ENCODE measurements at regions not wholly inside any gene's neighbourhood (a gene's known extent, or its start where the extent isn't known, plus 50 kb on each side); places are given as distances from the start of the nearest gene placed in this dataset.

DNA sequence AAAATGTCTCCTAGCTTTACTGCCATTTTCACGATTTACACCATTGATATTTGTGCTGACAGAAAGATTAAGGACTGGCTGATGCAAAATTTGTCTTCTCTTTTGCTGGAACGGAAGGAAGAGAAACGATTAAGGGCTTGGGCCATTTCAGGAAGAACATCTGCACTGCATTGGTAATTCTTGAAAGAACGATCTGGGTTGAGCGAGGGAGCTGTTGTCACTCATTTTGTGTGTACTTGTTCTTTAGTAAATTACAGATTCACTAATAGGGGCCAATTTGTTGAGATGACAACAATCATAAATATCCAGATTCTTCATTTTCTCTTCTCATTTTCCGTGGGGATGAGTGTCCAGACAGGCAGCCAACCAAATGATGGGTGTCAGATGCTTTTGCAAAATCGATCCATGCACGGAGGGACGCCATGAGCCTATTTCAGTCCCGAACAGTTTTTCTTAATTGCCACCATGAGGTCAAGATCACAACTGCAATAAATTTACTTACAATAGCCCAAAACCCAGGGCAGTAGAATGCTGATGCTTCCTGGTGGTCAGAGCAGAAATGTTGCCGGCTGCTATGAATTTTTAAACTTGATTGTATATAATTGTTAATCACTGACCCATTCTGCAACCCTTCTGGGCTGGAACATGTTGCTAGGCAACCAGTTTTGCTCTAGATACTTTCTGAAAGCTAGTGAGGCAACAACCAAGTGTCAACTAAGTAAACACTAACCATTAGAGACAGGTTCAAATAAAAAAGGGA lies 132.4 kb upstream of the TIAM1 start:
- Mint-ChIP-seq H3K4me1 (no peaks in the 10 kb centered on the region), H3K9me3 (peaks cover 13% of the 10 kb centered on the region), H3K27me3 (ENCODE audit: low read depth) (no peaks in the 10 kb centered on the region), H3K36me3 (peaks cover 14% of the 10 kb centered on the region), H3K4me3 (no peak overlapping the region), H3K27ac (no peak overlapping the region)
- no peak for DNase-seq (ENCODE audit: low spot score in 2 of 2, unreplicated experiment in 2 of 2)
- TF ChIP-seq, protein P1, sequence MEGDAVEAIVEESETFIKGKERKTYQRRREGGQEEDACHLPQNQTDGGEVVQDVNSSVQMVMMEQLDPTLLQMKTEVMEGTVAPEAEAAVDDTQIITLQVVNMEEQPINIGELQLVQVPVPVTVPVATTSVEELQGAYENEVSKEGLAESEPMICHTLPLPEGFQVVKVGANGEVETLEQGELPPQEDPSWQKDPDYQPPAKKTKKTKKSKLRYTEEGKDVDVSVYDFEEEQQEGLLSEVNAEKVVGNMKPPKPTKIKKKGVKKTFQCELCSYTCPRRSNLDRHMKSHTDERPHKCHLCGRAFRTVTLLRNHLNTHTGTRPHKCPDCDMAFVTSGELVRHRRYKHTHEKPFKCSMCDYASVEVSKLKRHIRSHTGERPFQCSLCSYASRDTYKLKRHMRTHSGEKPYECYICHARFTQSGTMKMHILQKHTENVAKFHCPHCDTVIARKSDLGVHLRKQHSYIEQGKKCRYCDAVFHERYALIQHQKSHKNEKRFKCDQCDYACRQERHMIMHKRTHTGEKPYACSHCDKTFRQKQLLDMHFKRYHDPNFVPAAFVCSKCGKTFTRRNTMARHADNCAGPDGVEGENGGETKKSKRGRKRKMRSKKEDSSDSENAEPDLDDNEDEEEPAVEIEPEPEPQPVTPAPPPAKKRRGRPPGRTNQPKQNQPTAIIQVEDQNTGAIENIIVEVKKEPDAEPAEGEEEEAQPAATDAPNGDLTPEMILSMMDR (IDR thresholded peaks at IDR 0.05; ENCODE audit: unreplicated experiment) = no peak

DNA sequence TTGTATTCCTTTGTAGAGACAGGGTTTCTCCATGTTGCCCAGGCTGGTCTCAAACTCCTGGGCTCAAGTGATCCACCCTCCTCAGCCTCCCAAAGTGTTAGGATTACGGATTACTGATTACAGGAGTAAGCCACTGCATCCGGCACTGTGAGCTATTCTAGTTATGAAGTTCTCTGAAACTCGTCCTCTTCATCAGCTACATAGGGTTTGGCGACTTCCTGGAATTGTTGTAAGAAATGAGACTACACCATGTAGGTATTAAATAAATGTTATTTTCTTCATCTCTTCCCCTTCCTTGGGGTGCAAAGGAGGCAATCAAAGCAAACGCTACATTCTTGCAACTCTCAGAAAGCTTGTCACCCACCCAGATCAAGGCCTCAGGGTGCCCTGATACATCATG lies 131.2 kb upstream of the TIAM1 start:
- Mint-ChIP-seq H3K36me3 (peaks cover 7% of the 10 kb centered on the region), H3K27ac (no peak overlapping the region), H3K27me3 (ENCODE audit: low read depth) (no peaks in the 10 kb centered on the region), H3K4me1 (no peaks in the 10 kb centered on the region), H3K4me3 (no peak overlapping the region), H3K9me3 (peaks cover 8% of the 10 kb centered on the region)
- DNase-seq (ENCODE audit: low spot score in 2 of 2, unreplicated experiment in 2 of 2) = no peak
- TF ChIP-seq, protein P1 (IDR thresholded peaks at IDR 0.05; ENCODE audit: unreplicated experiment) = no peak

DNA sequence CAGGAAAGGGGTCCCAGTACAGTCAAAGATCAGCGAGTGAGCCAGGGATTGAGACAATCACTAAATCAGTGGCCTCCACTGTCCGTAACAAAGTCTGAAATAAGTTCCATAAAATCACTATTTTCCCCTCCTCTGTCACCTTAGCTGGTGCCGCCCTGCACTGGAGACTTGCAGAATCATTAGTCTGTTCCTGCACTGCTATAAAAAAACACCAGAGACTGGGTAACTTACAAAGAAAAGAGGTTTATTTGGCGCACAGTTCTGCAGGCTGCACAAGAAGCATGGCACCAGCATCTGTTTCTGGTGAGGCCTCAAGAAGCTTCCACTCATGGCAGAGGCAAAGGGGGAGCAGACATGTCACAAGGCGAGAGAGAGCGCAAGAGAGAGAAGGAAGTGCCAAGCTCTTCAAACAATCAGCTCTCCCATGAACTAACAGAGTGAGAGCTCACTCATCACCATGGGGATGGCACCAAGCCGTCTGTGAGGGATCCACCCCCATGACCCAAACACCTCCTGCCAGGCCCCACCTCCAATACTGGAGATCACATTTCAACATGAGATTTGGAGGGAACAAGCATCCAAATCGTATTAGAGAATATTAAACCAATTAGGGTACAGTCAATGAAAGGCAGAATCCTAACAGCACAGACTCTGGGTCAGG lies 129.8 kb upstream of the TIAM1 start:
- DNase-seq (ENCODE audit: low spot score in 2 of 2, unreplicated experiment in 2 of 2) = no peak
- no peaks in the 10 kb centered on the region for H3K27me3 Mint-ChIP-seq (ENCODE audit: low read depth)
- H3K27ac Mint-ChIP-seq = no peak overlapping the region
- peaks cover 8% of the 10 kb centered on the region for H3K9me3 Mint-ChIP-seq
- H3K4me3 Mint-ChIP-seq = no peak overlapping the region
- no peaks in the 10 kb centered on the region for H3K4me1 Mint-ChIP-seq
- peaks cover 7% of the 10 kb centered on the region for H3K36me3 Mint-ChIP-seq
- TF ChIP-seq, protein P1 (IDR thresholded peaks at IDR 0.05; ENCODE audit: unreplicated experiment) = no peak

- Mint-ChIP-seq H3K4me3 (no peak overlapping the region), H3K27ac (no peak overlapping the region), H3K27me3 (ENCODE audit: low read depth) (no peaks in the 10 kb centered on the region), H3K36me3 (peaks cover 7% of the 10 kb centered on the region), H3K9me3 (peaks cover 8% of the 10 kb centered on the region), H3K4me1 (no peaks in the 10 kb centered on the region)
- TF ChIP-seq, protein P1 (IDR thresholded peaks at IDR 0.05; ENCODE audit: unreplicated experiment) = no peak
- DNase-seq (ENCODE audit: low spot score in 2 of 2, unreplicated experiment in 2 of 2) = no peak
Measured at GRCh38 chr21:31471865-31472264, 127.8 kb upstream of the TIAM1 start.

- no peak overlapping the region for H3K27ac Mint-ChIP-seq
- DNase-seq (ENCODE audit: low spot score in 2 of 2, unreplicated experiment in 2 of 2) = no peak
Measured at GRCh38 chr21:31470896-31471694, 127.0 kb upstream of the TIAM1 start.

More at GRCh38 chr21:31470896-31471694, 127.0 kb upstream of the TIAM1 start:
- TF ChIP-seq, protein P1 (IDR thresholded peaks at IDR 0.05; ENCODE audit: unreplicated experiment) = no peak
- no peaks in the 10 kb centered on the region for H3K4me1 Mint-ChIP-seq
- no peak overlapping the region for H3K4me3 Mint-ChIP-seq
- no peaks in the 10 kb centered on the region for H3K27me3 Mint-ChIP-seq (ENCODE audit: low read depth)
- H3K36me3 Mint-ChIP-seq = peaks cover 7% of the 10 kb centered on the region
- H3K9me3 Mint-ChIP-seq = peaks cover 8% of the 10 kb centered on the region
